ENCODE measurements at regions not wholly inside any gene's neighbourhood (a gene's known extent, or its start where the extent isn't known, plus 50 kb on each side); places are given as distances from the start of the nearest gene placed in this dataset.

DNA sequence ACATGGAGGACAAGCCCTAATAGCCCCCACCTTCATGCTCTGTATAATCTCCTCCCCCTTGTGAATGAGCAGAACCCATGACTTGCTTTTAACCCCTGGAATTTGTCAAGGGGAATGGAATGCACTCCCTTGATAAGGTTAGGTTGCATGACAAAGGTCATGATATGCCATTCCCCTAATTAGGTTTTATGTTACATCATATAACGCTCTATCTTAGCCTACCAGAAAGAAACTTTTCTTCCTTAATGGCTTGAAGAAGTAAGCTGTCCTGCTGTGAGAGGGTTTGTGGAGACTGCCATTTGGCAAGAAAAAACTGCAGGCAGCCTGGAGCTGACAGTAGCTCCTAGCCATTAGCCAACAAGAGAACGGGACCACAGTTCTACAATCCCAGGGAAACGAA, 399.8 kb upstream of the MAD2L1 start:
- Histone ChIP-seq H3K4me3 (ENCODE audit: low read depth in 1 of 3, low read length in 3 of 3) (no peak overlapping the region), H3K9me3 (ENCODE audit: control insufficient read depth in 2 of 2, insufficient read depth in 1 of 2, low read depth in 1 of 2, low read length in 1 of 2) (no peaks in the 10 kb centered on the region), H3K4me1 (ENCODE audit: control insufficient read depth in 3 of 3, insufficient read depth in 2 of 3, low read depth in 1 of 3, low read length in 2 of 3) (no peaks in the 10 kb centered on the region), H3K27me3 (ENCODE audit: control insufficient read depth in 3 of 3, insufficient read depth in 3 of 3, low read length in 3 of 3) (no peaks in the 10 kb centered on the region), H3K27ac (ENCODE audit: low read depth in 1 of 3, low read length in 2 of 3) (no peak overlapping the region), H3K36me3 (ENCODE audit: control insufficient read depth in 3 of 3, insufficient read depth in 2 of 3, low read depth in 1 of 3, low read length in 3 of 3) (no peaks in the 10 kb centered on the region)
- peak in 1 of 2 donors; percentile 8 for DNase-seq
- WGBS, 3 donors = 18 to 31% (median 29%) methylated on average over 3 of the region's 3 CpGs
- no peak for FAIRE-seq

DNA sequence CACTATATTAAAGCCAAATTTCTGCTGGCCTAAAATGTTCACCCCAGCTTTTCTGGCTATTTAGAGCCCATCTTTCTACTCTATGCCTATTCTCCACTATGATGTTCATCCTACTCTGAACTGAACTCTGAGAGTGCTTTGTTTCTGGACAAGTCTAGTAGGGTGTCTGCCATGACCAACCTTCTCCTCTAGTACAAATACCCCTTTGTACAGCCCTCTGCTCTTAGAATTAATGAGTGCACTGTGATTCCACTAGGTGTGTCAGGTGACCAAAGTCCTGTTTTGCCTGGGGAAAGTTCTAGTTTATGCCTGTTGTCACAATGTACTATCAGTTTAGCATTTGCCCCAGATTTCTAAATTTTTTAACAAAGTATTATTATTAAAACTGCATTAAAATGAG, 388.1 kb upstream of the MAD2L1 start:
- Histone ChIP-seq H3K4me1 (ENCODE audit: control insufficient read depth in 3 of 3, insufficient read depth in 2 of 3, low read depth in 1 of 3, low read length in 2 of 3) (no peaks in the 10 kb centered on the region), H3K27ac (ENCODE audit: low read depth in 1 of 3, low read length in 2 of 3) (no peak overlapping the region), H3K9me3 (ENCODE audit: control insufficient read depth in 2 of 2, insufficient read depth in 1 of 2, low read depth in 1 of 2, low read length in 1 of 2) (no peaks in the 10 kb centered on the region), H3K27me3 (ENCODE audit: control insufficient read depth in 3 of 3, insufficient read depth in 3 of 3, low read length in 3 of 3) (no peaks in the 10 kb centered on the region), H3K4me3 (ENCODE audit: low read depth in 1 of 3, low read length in 3 of 3) (no peak overlapping the region), H3K36me3 (ENCODE audit: control insufficient read depth in 3 of 3, insufficient read depth in 2 of 3, low read depth in 1 of 3, low read length in 3 of 3) (no peaks in the 10 kb centered on the region)
- FAIRE-seq = no peak
- DNase-seq = peak in 1 of 2 donors; percentile 14

DNA sequence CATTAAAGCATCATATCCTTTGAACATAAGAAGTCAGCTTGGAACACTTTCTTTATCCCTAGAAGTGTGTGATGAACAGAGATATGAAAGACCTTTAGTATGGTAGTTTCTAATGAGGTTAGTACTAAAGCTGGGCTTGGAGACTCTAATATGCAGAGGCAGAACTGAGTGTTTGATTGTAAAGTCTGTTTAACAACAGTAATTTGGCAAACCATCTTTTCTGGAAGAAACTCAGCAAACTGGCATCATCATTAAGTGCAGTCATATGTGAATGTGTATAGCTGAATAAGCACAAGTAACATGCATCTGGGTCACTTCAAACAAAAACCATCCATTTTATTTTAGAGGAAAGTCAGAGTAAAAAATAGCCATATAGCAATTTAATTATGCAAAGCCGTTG, 385.9 kb upstream of the MAD2L1 start:
- 67 to 78% (median 69%) methylated on average over 1 of the region's 1 CpG for whole genome bisulfite sequencing, 3 donors
- DNase-seq = no peak
- Histone ChIP-seq H3K27me3 (ENCODE audit: control insufficient read depth in 3 of 3, insufficient read depth in 3 of 3, low read length in 3 of 3) (no peaks in the 10 kb centered on the region), H3K36me3 (ENCODE audit: control insufficient read depth in 3 of 3, insufficient read depth in 2 of 3, low read depth in 1 of 3, low read length in 3 of 3) (no peaks in the 10 kb centered on the region), H3K9me3 (ENCODE audit: control insufficient read depth in 2 of 2, insufficient read depth in 1 of 2, low read depth in 1 of 2, low read length in 1 of 2) (no peaks in the 10 kb centered on the region), H3K4me1 (ENCODE audit: control insufficient read depth in 3 of 3, insufficient read depth in 2 of 3, low read depth in 1 of 3, low read length in 2 of 3) (no peaks in the 10 kb centered on the region), H3K27ac (ENCODE audit: low read depth in 1 of 3, low read length in 2 of 3) (no peak overlapping the region), H3K4me3 (ENCODE audit: low read depth in 1 of 3, low read length in 3 of 3) (no peak overlapping the region)
- no peak for FAIRE-seq

DNA sequence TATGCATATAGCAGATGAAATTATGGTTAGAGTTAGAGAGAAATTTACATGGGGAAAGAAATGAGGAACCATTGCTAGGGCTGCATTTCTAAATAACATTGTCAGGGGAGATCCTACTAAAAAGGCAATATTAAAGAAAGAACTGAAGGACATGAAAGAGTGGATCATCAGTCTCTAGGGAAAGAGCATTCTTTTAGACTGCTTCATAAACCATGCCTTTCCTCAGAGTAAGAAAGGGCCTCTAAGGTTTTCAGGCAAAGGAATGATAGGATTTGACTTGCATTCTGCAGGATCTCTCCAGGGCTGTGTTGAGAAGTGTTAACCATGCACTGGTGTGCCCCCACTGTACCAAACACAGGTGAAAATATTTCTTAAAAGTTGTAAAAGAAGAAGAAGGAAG, 385.4 kb upstream of the MAD2L1 start:
- Histone ChIP-seq H3K27ac (ENCODE audit: low read depth in 1 of 3, low read length in 2 of 3) (no peak overlapping the region), H3K27me3 (ENCODE audit: control insufficient read depth in 3 of 3, insufficient read depth in 3 of 3, low read length in 3 of 3) (no peaks in the 10 kb centered on the region), H3K4me3 (ENCODE audit: low read depth in 1 of 3, low read length in 3 of 3) (no peak overlapping the region), H3K36me3 (ENCODE audit: control insufficient read depth in 3 of 3, insufficient read depth in 2 of 3, low read depth in 1 of 3, low read length in 3 of 3) (no peaks in the 10 kb centered on the region), H3K4me1 (ENCODE audit: control insufficient read depth in 3 of 3, insufficient read depth in 2 of 3, low read depth in 1 of 3, low read length in 2 of 3) (no peaks in the 10 kb centered on the region), H3K9me3 (ENCODE audit: control insufficient read depth in 2 of 2, insufficient read depth in 1 of 2, low read depth in 1 of 2, low read length in 1 of 2) (no peaks in the 10 kb centered on the region)
- FAIRE-seq (no peak), DNase-seq (no peak)

DNA sequence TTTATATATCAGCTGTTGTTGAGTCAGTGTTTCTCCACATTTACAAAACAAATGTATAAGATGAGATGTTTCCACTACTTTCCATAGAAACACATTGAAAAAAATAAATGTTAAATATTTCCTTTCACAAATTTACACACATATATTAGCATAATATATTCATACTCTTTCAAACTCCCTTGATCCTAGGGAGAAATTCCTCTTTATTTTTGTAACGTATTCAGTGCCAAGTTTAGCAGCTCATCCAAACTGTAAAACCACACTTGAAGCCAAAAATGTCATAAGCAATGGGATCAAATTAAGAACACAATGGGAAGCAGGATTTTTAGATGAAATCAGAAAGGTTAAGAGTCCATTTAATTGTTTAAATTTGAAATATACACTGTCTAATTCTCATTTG, 381.1 kb upstream of the MAD2L1 start:
- Histone ChIP-seq H3K4me3 (ENCODE audit: low read depth in 1 of 3, low read length in 3 of 3) (no peak overlapping the region), H3K4me1 (ENCODE audit: control insufficient read depth in 3 of 3, insufficient read depth in 2 of 3, low read depth in 1 of 3, low read length in 2 of 3) (no peaks in the 10 kb centered on the region), H3K27ac (ENCODE audit: low read depth in 1 of 3, low read length in 2 of 3) (no peak overlapping the region), H3K36me3 (ENCODE audit: control insufficient read depth in 3 of 3, insufficient read depth in 2 of 3, low read depth in 1 of 3, low read length in 3 of 3) (no peaks in the 10 kb centered on the region), H3K27me3 (ENCODE audit: control insufficient read depth in 3 of 3, insufficient read depth in 3 of 3, low read length in 3 of 3) (no peaks in the 10 kb centered on the region), H3K9me3 (ENCODE audit: control insufficient read depth in 2 of 2, insufficient read depth in 1 of 2, low read depth in 1 of 2, low read length in 1 of 2) (no peaks in the 10 kb centered on the region)
- FAIRE-seq (no peak), DNase-seq (no peak)
- 44 to 50% (median 49%) methylated on average over 1 of the region's 1 CpG for WGBS, 3 donors

DNA sequence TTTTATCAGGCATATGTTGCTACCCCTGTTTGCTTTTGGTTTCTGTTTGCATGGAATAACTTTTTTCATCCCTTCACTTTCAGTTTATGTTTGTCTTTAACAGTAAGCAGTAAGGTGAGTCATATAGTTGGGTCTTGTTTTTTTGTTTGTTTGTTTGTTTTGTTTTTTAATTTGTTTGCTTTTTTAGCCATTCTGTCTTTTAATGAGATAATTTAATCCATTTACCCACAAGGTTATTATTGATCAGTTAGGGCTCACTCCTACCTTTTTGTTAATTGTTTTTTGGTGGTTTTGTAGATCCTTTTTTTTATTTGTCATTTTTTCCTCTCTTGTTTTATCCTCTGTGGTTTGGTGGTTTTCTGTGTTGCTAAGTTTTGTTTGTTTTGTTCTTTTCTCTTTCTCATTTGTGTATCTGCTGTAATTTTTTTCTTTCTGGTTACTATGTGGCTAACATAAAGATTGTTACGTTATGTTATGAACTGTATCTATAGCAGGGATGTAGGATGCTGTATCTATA, 379.5 kb upstream of the MAD2L1 start:
- H3K4me1 ChIP-seq (ENCODE audit: control insufficient read depth in 3 of 3, insufficient read depth in 2 of 3, low read depth in 1 of 3, low read length in 2 of 3) = no peaks in the 10 kb centered on the region
- H3K27me3 ChIP-seq (ENCODE audit: control insufficient read depth in 3 of 3, insufficient read depth in 3 of 3, low read length in 3 of 3) = no peaks in the 10 kb centered on the region
- DNase-seq (peak in 1 of 2 donors; percentile 1), FAIRE-seq (peak; percentile 10)
- H3K4me3 ChIP-seq (ENCODE audit: low read depth in 1 of 3, low read length in 3 of 3) = no peak overlapping the region
- 66 to 89% (median 77%) methylated on average over 1 of the region's 1 CpG for WGBS, 3 donors
- no peak overlapping the region for H3K27ac ChIP-seq (ENCODE audit: low read depth in 1 of 3, low read length in 2 of 3)
- H3K9me3 ChIP-seq (ENCODE audit: control insufficient read depth in 2 of 2, insufficient read depth in 1 of 2, low read depth in 1 of 2, low read length in 1 of 2) = no peaks in the 10 kb centered on the region
- H3K36me3 ChIP-seq (ENCODE audit: control insufficient read depth in 3 of 3, insufficient read depth in 2 of 3, low read depth in 1 of 3, low read length in 3 of 3) = no peaks in the 10 kb centered on the region

DNA sequence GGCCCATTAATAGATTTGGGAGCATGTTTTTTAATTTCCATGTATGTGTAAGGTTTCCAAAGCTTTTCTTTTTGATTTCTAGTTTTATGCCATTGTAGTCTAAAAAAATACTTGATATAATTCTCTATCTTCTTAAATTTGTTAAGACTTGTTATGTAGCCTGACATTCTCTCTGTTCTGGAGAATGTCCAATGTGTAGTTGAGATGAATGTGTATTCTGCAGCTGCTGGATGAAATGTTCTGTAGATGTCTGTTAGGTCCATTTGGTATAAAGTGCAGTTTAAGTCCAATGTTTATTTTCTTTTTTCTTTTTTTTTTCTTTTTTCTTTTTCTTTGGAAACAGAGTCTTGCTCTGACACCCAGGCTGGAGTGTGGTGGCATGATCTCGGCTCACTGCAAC, 378.5 kb upstream of the MAD2L1 start:
- H3K27ac ChIP-seq (ENCODE audit: low read depth in 1 of 3, low read length in 2 of 3) = no peak overlapping the region
- no peaks in the 10 kb centered on the region for H3K36me3 ChIP-seq (ENCODE audit: control insufficient read depth in 3 of 3, insufficient read depth in 2 of 3, low read depth in 1 of 3, low read length in 3 of 3)
- H3K4me3 ChIP-seq (ENCODE audit: low read depth in 1 of 3, low read length in 3 of 3) = no peak overlapping the region
- 53 to 82% (median 54%) methylated on average over 1 of the region's 1 CpG for WGBS, 3 donors
- DNase-seq (no peak), FAIRE-seq (no peak)
- no peaks in the 10 kb centered on the region for H3K27me3 ChIP-seq (ENCODE audit: control insufficient read depth in 3 of 3, insufficient read depth in 3 of 3, low read length in 3 of 3)
- no peaks in the 10 kb centered on the region for H3K4me1 ChIP-seq (ENCODE audit: control insufficient read depth in 3 of 3, insufficient read depth in 2 of 3, low read depth in 1 of 3, low read length in 2 of 3)
- no peaks in the 10 kb centered on the region for H3K9me3 ChIP-seq (ENCODE audit: control insufficient read depth in 2 of 2, insufficient read depth in 1 of 2, low read depth in 1 of 2, low read length in 1 of 2)

DNA sequence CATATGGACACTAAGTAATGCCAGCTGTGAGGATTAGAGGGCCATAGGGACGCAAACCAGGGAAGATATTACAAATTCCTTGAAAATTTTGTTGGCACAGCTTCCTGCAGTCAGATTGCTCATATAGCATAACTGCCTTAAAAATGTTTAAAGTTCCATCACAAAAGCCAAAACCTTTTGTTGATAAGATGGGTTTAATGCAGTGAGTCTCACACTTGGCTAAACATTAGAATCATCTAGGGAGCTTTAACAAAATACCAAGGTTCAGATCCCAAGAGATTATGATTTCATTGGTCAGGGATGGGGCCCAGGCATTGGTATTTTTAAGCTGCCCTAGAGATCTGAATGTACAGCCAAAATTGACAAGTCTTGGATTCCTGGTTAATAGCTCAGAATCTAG, 376.5 kb upstream of the MAD2L1 start:
- 71 to 88% (median 84%) methylated on average over 1 of the region's 1 CpG for WGBS, 3 donors
- FAIRE-seq (no peak), DNase-seq (no peak)
- Histone ChIP-seq H3K4me3 (ENCODE audit: low read depth in 1 of 3, low read length in 3 of 3) (no peak overlapping the region), H3K27me3 (ENCODE audit: control insufficient read depth in 3 of 3, insufficient read depth in 3 of 3, low read length in 3 of 3) (no peaks in the 10 kb centered on the region), H3K27ac (ENCODE audit: low read depth in 1 of 3, low read length in 2 of 3) (no peak overlapping the region), H3K36me3 (ENCODE audit: control insufficient read depth in 3 of 3, insufficient read depth in 2 of 3, low read depth in 1 of 3, low read length in 3 of 3) (no peaks in the 10 kb centered on the region), H3K4me1 (ENCODE audit: control insufficient read depth in 3 of 3, insufficient read depth in 2 of 3, low read depth in 1 of 3, low read length in 2 of 3) (no peaks in the 10 kb centered on the region), H3K9me3 (ENCODE audit: control insufficient read depth in 2 of 2, insufficient read depth in 1 of 2, low read depth in 1 of 2, low read length in 1 of 2) (no peaks in the 10 kb centered on the region)

DNA sequence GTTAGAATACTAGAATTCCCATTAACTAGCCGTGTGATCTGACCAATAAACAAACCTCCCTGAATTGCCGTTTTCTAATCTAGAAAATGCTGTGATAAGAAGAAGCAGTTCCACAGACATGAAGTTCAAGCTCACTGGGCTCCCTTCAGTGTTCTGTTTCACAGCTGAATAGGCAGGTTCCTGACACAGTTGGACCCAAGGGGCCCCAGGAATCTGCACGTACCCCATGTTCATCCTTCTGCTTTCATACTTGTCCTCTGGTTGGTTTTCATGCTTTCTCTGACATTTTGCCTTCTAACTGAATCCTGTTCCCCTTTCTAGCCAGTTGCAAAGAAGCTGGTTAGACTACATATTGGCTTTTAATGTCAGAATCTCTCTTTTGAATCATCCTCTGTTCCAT, 374.1 kb upstream of the MAD2L1 start:
- no peak for FAIRE-seq
- H3K27me3 ChIP-seq (ENCODE audit: control insufficient read depth in 3 of 3, insufficient read depth in 3 of 3, low read length in 3 of 3) = no peaks in the 10 kb centered on the region
- H3K4me3 ChIP-seq (ENCODE audit: low read depth in 1 of 3, low read length in 3 of 3) = no peak overlapping the region
- H3K36me3 ChIP-seq (ENCODE audit: control insufficient read depth in 3 of 3, insufficient read depth in 2 of 3, low read depth in 1 of 3, low read length in 3 of 3) = no peaks in the 10 kb centered on the region
- no peak overlapping the region for H3K27ac ChIP-seq (ENCODE audit: low read depth in 1 of 3, low read length in 2 of 3)
- no peaks in the 10 kb centered on the region for H3K4me1 ChIP-seq (ENCODE audit: control insufficient read depth in 3 of 3, insufficient read depth in 2 of 3, low read depth in 1 of 3, low read length in 2 of 3)
- WGBS, 3 donors = 35 to 51% (median 38%) methylated on average over 3 of the region's 3 CpGs
- H3K9me3 ChIP-seq (ENCODE audit: control insufficient read depth in 2 of 2, insufficient read depth in 1 of 2, low read depth in 1 of 2, low read length in 1 of 2) = no peaks in the 10 kb centered on the region
- DNase-seq = no peak
